ENCODE measurements at regions not wholly inside any gene's neighbourhood (a gene's known extent, or its start where the extent isn't known, plus 50 kb on each side); places are given as distances from the start of the nearest gene placed in this dataset.
"Not testable (repeated sequence)": the region's sequence is repeated elsewhere in the genome, so short reads cannot be mapped to it uniquely, and the experiment has no call there.

DNA sequence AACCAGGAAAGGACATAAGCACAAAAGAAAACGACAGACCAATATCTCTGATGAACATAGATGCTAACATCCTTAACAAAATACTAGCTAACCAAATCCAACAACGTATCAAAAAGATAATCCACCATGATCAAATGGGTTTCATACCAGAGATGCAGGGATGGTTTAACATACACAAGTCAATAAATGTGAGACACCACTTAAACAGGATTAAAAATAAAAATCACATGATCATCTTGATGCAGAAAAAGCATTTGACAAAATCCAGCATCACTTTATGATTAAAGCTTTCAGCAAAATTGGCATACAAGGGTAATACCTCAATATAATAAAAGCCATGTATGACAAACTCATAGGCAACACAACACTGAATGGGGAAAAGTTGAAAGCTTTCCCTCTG, 138.4 kb downstream of the ADCYAP1 start:
- not testable (repeated sequence) for H3K79me1 ChIP-seq (replicated peaks; ENCODE audit: low read length, poor library complexity, severe bottlenecking); DNase-seq; H3K27ac ChIP-seq (ENCODE audit: low read length, poor library complexity, severe bottlenecking); H2BK15ac ChIP-seq (ENCODE audit: low read depth, poor library complexity, severe bottlenecking); H2AFZ ChIP-seq (ENCODE audit: low read depth, low read length); H3K4me2 ChIP-seq (ENCODE audit: low read length, poor library complexity, severe bottlenecking); H3K23ac ChIP-seq (ENCODE audit: low read length in 2 of 2); H3K4me1 ChIP-seq (ENCODE audit: control insufficient read depth, insufficient read depth, low read depth, low read length); H4K91ac ChIP-seq (ENCODE audit: low read length); H4K8ac ChIP-seq (ENCODE audit: low read length); H3K4me3 ChIP-seq (ENCODE audit: insufficient read depth in 1 of 2, low read depth in 1 of 2, low read length in 2 of 2); H2BK12ac ChIP-seq (ENCODE audit: low read length in 2 of 2); H2BK5ac ChIP-seq (ENCODE audit: low read depth, low read length, poor library complexity, severe bottlenecking); H2BK120ac ChIP-seq (ENCODE audit: low read depth, low read length); H3K4ac ChIP-seq (ENCODE audit: low read depth in 1 of 2, low read length in 2 of 2); H3K9ac ChIP-seq (ENCODE audit: low read length); H3K27me3 ChIP-seq (ENCODE audit: control insufficient read depth in 1 of 2, insufficient read depth in 1 of 2, low read length in 2 of 2); H3K36me3 ChIP-seq (ENCODE audit: control insufficient read depth in 1 of 2, insufficient read depth in 2 of 2, low read depth in 1 of 2, low read length in 2 of 2); H2AK5ac ChIP-seq (ENCODE audit: low read length, severe bottlenecking); H3K18ac ChIP-seq (ENCODE audit: low read depth in 1 of 2, low read length in 2 of 2); H3K14ac ChIP-seq (ENCODE audit: low read length in 2 of 2)
- 83% methylated on average over 1 of the region's 2 CpGs for WGBS
- peaks cover 16% of the 10 kb centered on the region for H3K9me3 ChIP-seq (ENCODE audit: control insufficient read depth, low read length)

DNA sequence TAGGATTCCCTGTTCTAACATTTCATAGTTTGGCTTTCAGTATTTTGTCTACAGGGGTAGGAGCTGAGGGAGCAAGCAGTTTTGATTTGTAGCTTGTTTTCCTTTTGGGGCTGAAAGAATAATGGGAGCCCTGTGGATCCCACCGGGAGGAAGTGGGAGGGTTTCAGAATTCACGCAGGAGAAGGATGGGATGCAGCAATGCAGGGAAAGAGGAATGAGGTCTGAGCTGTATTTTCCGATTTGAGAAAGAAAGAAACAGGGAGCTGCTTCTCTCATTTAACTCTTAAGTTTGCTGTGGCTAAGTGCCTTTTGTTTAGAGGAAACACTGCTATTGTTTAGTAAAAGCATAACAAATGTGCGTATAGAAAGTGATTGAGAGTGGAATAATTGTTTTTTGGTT, 141.0 kb downstream of the ADCYAP1 start:
- no peak overlapping the region for H2BK120ac ChIP-seq (ENCODE audit: low read depth, low read length)
- H3K4me2 ChIP-seq (ENCODE audit: low read length, poor library complexity, severe bottlenecking): no peak overlapping the region
- peaks cover 0 to 3% of the 10 kb centered on the region in 2 experiments for H3K27me3 ChIP-seq (ENCODE audit: control insufficient read depth in 1 of 2, insufficient read depth in 1 of 2, low read length in 2 of 2)
- no peaks in the 10 kb centered on the region for H3K79me1 ChIP-seq (replicated peaks; ENCODE audit: low read length, poor library complexity, severe bottlenecking)
- H3K4me3 ChIP-seq (ENCODE audit: insufficient read depth in 1 of 2, low read depth in 1 of 2, low read length in 2 of 2): no peak overlapping the region
- no peak overlapping the region for H3K27ac ChIP-seq (ENCODE audit: low read length, poor library complexity, severe bottlenecking)
- no peak overlapping the region for H3K4ac ChIP-seq (ENCODE audit: low read depth in 1 of 2, low read length in 2 of 2)
- no peak overlapping the region for H3K23ac ChIP-seq (ENCODE audit: low read length in 2 of 2)
- H3K36me3 ChIP-seq (ENCODE audit: control insufficient read depth in 1 of 2, insufficient read depth in 2 of 2, low read depth in 1 of 2, low read length in 2 of 2): no peaks in the 10 kb centered on the region
- no peak overlapping the region for H4K8ac ChIP-seq (ENCODE audit: low read length)
- no peak overlapping the region for H2AK5ac ChIP-seq (ENCODE audit: low read length, severe bottlenecking)
- no peak overlapping the region for H2BK5ac ChIP-seq (ENCODE audit: low read depth, low read length, poor library complexity, severe bottlenecking)
- no peak overlapping the region for H4K91ac ChIP-seq (ENCODE audit: low read length)
- H2BK12ac ChIP-seq (ENCODE audit: low read length in 2 of 2): no peak overlapping the region
- no peak overlapping the region for H3K18ac ChIP-seq (ENCODE audit: low read depth in 1 of 2, low read length in 2 of 2)
- no peak overlapping the region for H2BK15ac ChIP-seq (ENCODE audit: low read depth, poor library complexity, severe bottlenecking)
- no peak for DNase-seq
- H3K4me1 ChIP-seq (ENCODE audit: control insufficient read depth, insufficient read depth, low read depth, low read length): no peaks in the 10 kb centered on the region
- WGBS: 56% methylated on average over 4 of the region's 4 CpGs
- H3K9me3 ChIP-seq (ENCODE audit: control insufficient read depth, low read length): peaks cover 11% of the 10 kb centered on the region
- H2AFZ ChIP-seq (ENCODE audit: low read depth, low read length): no peak overlapping the region
- H3K9ac ChIP-seq (ENCODE audit: low read length): no peak overlapping the region
- H3K14ac ChIP-seq (ENCODE audit: low read length in 2 of 2): no peak overlapping the region

DNA sequence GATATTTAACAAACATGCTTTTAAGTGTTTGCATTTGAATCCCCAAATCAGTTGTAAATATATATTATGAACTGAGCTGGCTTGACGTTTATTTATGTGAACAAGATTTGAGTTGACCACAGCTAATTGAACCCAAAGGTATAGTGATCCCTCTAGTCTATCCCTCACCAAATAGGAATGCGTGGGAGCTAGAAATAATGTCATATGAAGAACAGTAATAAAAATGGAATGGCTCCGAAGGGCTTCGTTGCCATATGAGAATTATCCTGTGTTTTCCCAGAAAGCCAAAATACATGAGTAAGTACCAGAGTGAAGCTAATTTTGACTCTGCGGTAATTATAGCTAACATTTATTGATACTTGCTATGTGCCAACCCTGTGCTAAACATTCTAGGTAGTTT, 142.7 kb downstream of the ADCYAP1 start:
- H3K4me1 ChIP-seq (ENCODE audit: control insufficient read depth, insufficient read depth, low read depth, low read length): no peaks in the 10 kb centered on the region
- H4K8ac ChIP-seq (ENCODE audit: low read length): no peak overlapping the region
- H2AK5ac ChIP-seq (ENCODE audit: low read length, severe bottlenecking): no peak overlapping the region
- H2BK5ac ChIP-seq (ENCODE audit: low read depth, low read length, poor library complexity, severe bottlenecking): no peak overlapping the region
- H2BK120ac ChIP-seq (ENCODE audit: low read depth, low read length): no peak overlapping the region
- no peak overlapping the region for H3K18ac ChIP-seq (ENCODE audit: low read depth in 1 of 2, low read length in 2 of 2)
- H4K91ac ChIP-seq (ENCODE audit: low read length): no peak overlapping the region
- no peak overlapping the region for H3K27ac ChIP-seq (ENCODE audit: low read length, poor library complexity, severe bottlenecking)
- DNase-seq: peak; percentile 5
- no peak overlapping the region for H3K4me2 ChIP-seq (ENCODE audit: low read length, poor library complexity, severe bottlenecking)
- peaks cover 0 to 3% of the 10 kb centered on the region in 2 experiments for H3K27me3 ChIP-seq (ENCODE audit: control insufficient read depth in 1 of 2, insufficient read depth in 1 of 2, low read length in 2 of 2)
- no peak overlapping the region for H2AFZ ChIP-seq (ENCODE audit: low read depth, low read length)
- no peak overlapping the region for H3K9ac ChIP-seq (ENCODE audit: low read length)
- no peak overlapping the region for H2BK15ac ChIP-seq (ENCODE audit: low read depth, poor library complexity, severe bottlenecking)
- 76% methylated on average over 4 of the region's 5 CpGs for WGBS
- no peaks in the 10 kb centered on the region for H3K36me3 ChIP-seq (ENCODE audit: control insufficient read depth in 1 of 2, insufficient read depth in 2 of 2, low read depth in 1 of 2, low read length in 2 of 2)
- H3K9me3 ChIP-seq (ENCODE audit: control insufficient read depth, low read length): no peaks in the 10 kb centered on the region
- H3K23ac ChIP-seq (ENCODE audit: low read length in 2 of 2): no peak overlapping the region
- H3K4ac ChIP-seq (ENCODE audit: low read depth in 1 of 2, low read length in 2 of 2): no peak overlapping the region
- no peak overlapping the region for H3K14ac ChIP-seq (ENCODE audit: low read length in 2 of 2)
- H3K79me1 ChIP-seq (replicated peaks; ENCODE audit: low read length, poor library complexity, severe bottlenecking): no peaks in the 10 kb centered on the region
- H2BK12ac ChIP-seq (ENCODE audit: low read length in 2 of 2): no peak overlapping the region
- H3K4me3 ChIP-seq (ENCODE audit: insufficient read depth in 1 of 2, low read depth in 1 of 2, low read length in 2 of 2): no peak overlapping the region

DNA sequence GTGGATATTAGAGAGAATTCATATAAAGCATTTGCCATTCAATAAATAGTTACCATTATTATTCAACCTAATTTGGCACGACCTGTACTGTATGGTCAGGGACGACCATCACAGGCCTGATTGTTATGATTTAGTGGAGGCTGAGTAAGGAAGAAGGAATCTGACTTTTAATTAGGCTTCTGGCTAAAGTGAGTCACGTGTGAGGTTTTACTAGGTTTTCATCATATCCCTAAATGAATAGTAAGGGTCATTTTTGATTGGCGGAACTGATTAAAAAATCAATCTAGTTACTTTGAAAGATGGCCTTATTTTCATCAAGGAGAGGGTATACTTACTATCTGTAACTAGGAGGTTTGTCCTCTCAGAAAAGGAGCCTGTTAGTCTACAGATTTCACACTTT, 143.4 kb downstream of the ADCYAP1 start:
- H3K4ac ChIP-seq (ENCODE audit: low read depth in 1 of 2, low read length in 2 of 2): no peak overlapping the region
- no peak overlapping the region for H3K4me2 ChIP-seq (ENCODE audit: low read length, poor library complexity, severe bottlenecking)
- H3K27ac ChIP-seq (ENCODE audit: low read length, poor library complexity, severe bottlenecking): no peak overlapping the region
- peak; percentile 26 for DNase-seq
- no peaks in the 10 kb centered on the region for H3K4me1 ChIP-seq (ENCODE audit: control insufficient read depth, insufficient read depth, low read depth, low read length)
- no peak overlapping the region for H2BK12ac ChIP-seq (ENCODE audit: low read length in 2 of 2)
- H3K9ac ChIP-seq (ENCODE audit: low read length): no peak overlapping the region
- no peak overlapping the region for H2AK5ac ChIP-seq (ENCODE audit: low read length, severe bottlenecking)
- H2BK120ac ChIP-seq (ENCODE audit: low read depth, low read length): no peak overlapping the region
- H3K23ac ChIP-seq (ENCODE audit: low read length in 2 of 2): no peak overlapping the region
- peaks cover 0 to 3% of the 10 kb centered on the region in 2 experiments for H3K27me3 ChIP-seq (ENCODE audit: control insufficient read depth in 1 of 2, insufficient read depth in 1 of 2, low read length in 2 of 2)
- no peak overlapping the region for H4K91ac ChIP-seq (ENCODE audit: low read length)
- no peaks in the 10 kb centered on the region for H3K36me3 ChIP-seq (ENCODE audit: control insufficient read depth in 1 of 2, insufficient read depth in 2 of 2, low read depth in 1 of 2, low read length in 2 of 2)
- H3K4me3 ChIP-seq (ENCODE audit: insufficient read depth in 1 of 2, low read depth in 1 of 2, low read length in 2 of 2): no peak overlapping the region
- no peak overlapping the region for H3K14ac ChIP-seq (ENCODE audit: low read length in 2 of 2)
- no peaks in the 10 kb centered on the region for H3K79me1 ChIP-seq (replicated peaks; ENCODE audit: low read length, poor library complexity, severe bottlenecking)
- H2AFZ ChIP-seq (ENCODE audit: low read depth, low read length): no peak overlapping the region
- 15% methylated on average over 3 of the region's 4 CpGs for WGBS
- H3K18ac ChIP-seq (ENCODE audit: low read depth in 1 of 2, low read length in 2 of 2): no peak overlapping the region
- H3K9me3 ChIP-seq (ENCODE audit: control insufficient read depth, low read length): no peaks in the 10 kb centered on the region
- H2BK15ac ChIP-seq (ENCODE audit: low read depth, poor library complexity, severe bottlenecking): no peak overlapping the region
- H2BK5ac ChIP-seq (ENCODE audit: low read depth, low read length, poor library complexity, severe bottlenecking): no peak overlapping the region
- no peak overlapping the region for H4K8ac ChIP-seq (ENCODE audit: low read length)
